Kasumi-1 (cell line): ENCODE measurements at regions not wholly inside any gene's neighbourhood (a gene's known extent, or its start where the extent isn't known, plus 50 kb on each side); places are given as distances from the start of the nearest gene placed in this dataset.
"Not testable (repeated sequence)": the region's sequence is repeated elsewhere in the genome, so short reads cannot be mapped to it uniquely, and the experiment has no call there.

ENCODE experiments used
- DNase-seq, 2 experiments: peaks; one replicate each; lab custom pipeline; 2025; lab: John Stamatoyannopoulos, UW

DNA sequence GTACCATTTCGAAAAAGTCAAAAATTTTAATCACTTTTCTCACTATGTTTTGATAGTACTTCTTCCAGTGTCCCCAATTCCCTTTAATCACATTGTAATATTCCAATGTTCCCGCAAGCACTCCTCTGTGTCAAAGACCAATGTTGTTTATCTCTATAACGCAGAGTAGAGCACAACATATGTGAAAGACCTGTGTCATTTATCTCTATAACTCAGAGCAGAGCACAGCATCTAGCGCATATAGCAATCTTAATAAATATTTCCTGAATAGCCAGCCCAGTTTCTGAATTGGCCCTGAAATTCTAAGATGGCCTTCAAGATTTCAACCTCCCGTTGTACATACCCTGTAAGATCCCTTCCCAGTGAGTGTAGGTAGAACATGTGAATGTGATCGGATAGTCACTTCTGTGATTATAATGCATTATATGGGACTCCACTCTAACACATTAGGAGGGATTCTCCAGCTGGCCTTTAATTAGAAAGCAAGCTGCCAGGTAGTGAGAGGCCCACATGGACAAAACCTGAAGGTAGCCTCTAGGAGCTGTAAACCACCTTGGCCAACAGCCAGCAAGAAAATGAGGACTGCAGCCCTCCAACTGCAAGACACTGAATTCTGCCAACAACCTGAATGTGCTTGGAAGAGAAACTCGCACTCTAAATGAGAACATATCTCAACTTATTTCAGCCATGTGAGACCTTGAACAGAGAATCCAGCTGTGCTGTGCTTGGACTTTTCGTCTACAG, 238.8 kb upstream of the SYT10 start:
- DNase-seq, result no peak

DNA sequence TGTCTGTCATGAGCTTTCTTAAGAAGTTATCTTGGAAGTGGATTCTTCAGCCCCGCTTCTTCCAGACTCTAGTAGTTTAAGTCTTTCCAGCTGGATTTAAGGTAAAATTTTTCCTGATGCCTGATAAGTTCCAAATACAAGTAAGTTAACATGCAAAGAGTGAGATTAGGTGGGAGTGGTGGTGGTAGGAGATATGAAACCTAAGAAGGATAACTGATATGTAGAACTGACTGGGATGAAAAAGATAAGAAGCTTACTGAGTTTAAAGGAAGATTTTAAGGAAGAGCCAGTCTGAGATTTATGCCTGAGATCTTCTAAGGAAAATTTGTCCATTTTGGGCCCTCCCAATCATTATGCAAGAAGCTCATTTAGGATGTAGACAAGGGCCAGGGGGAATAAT, 250.9 kb upstream of the SYT10 start:
- DNase-seq, result no peak

DNA sequence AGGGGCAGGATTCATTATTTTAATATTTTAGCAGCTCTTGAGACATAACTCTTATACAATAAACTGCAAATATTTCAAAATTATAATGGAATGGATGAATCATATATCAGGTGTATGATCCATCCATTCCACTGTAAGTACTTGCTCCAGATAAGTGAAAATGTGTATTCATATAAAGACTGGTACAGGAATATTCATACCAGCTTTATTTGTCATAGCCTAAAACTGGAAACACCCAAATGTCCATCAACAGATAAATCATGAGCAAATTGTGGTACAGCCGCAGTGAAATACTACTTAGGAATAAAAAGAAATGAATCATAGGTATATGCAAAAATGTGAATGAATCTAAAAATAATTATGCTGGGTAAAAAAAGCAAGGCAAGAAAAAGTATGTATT, 263.6 kb upstream of the SYT10 start:
- DNase-seq, result no peak

DNA sequence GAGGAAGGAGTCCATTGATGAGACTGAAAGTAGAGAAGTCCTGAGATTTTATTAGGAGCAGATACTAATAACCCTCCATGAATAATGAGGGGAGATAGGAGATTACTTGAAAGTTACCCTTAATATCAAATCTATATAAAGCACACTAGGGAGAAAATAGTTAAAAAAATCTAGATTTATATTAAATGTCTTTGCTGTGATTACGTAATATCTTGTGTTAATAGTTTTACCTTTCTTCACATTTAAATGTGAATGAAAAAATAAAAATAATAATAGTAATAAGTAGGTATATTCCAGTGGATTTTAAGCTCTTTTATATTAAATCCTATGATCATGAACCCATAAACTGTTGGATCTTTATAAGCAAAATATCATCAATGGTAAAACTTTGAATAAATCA, 267.3 kb upstream of the SYT10 start:
- no peak for DNase-seq

DNA sequence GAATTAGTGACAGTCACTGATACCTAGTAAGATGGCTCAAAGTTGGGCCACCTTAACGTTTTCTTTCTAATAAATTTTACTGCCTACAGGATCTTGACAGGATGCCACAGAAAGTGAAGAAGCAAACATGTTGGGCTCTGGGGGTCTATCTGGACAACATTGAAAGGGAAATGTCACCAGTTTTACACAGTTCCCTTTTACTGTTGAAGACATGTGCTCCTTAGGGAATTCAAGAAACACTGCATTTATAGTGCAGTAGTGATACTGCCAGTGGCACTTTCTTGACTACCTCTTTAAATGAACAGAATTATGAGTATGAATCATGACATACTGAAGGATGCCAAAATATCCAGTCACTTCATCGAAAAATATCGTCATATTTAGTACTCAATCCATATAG, 269.3 kb upstream of the SYT10 start:
- no peak for DNase-seq

DNA sequence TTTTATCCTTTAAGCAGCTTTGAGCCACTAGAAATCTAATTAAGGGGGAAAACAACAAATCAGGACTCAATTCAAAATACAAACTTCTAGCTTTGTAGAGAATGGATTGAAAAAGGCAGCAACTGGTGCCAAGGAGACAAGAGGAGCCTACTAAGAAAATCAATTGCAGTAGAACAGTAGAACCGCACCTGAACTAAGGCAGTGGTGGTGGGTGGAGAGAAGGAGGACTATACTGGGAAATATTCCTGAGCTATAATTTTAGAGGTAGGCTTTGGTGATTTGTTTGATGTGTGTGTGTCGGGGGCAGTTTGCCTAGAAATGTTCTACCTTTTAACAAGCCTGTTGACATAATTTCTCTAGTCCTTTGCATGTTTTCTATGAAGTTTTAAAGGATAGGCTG, 270.9 kb upstream of the SYT10 start:
- no peak for DNase-seq

DNA sequence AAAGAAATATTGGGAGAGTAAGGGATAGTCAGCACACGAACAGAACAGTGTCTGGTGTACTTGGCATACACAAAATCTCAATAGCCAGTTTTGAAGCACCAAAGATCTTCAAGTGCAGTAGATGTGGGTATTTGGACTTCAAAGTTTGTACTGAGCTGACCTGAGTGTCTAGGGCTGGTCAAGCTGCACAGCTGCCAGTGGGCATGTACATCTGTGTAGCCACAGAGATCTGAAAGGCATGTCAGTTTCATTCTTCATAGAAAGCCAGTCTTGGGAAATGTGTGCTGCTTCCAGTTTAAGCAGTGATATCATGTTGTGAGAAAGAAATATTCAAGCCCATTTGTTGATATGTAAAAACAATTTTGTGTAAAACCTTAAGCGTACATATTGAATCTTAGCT, 279.0 kb upstream of the SYT10 start:
- DNase-seq, result no peak

DNA sequence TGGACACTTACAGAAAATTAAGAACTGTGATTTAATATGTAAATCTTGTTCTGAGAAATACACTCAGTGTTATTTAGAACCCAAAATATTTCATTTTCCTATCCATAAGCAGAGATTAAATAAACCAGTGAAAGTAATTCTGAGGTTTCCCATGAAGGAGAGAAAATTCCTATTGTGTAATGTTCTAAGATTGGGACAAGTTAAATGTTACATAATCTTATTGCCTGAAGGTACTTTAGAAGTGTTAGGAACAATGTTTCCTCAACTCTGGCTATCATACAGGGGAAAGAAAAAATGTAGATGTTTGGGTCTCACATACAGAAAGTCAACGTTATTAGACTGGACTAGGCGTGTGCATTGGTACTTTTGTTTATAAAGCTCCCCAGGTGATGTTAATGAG, 281.9 kb upstream of the SYT10 start:
- no peak for DNase-seq

DNA sequence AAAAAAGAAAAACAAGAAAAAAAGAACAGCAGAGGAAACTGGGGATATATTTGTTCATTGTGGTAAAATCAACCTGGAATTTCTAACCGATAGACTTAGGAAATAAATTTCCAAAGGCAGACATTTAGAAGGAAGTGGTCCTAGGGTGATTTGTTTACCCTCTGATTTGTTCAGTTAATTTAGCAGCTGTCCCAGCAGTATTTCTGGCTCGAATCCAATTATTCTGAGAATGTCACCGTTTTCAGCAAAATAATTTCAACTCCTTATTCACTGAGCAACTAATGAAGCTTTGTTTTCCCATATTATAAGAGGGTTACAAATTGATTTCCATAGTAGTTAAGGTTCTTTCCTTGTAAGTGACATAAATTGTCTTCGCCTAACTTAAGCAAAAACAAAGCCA, 285.2 kb upstream of the SYT10 start:
- DNase-seq, result no peak

DNA sequence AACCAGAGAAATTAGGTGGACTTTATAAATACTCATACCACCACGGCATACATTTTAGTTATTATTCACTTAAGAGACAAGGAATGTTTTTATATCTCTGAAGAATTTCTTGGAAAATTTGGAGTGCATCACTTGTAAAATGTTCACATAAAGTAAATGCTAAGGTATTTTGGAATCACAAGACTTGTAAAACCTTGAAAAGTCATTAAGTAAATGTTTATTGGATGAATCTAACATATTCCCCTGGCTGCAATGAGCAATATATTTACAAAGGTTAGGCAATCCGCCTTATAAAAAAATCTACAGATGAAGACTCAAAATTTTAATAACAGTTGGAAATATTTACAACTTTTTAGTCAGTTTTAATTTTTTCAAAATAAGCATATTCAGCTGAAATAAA, 287.4 kb upstream of the ALG10 start:
- no peak for DNase-seq

DNA sequence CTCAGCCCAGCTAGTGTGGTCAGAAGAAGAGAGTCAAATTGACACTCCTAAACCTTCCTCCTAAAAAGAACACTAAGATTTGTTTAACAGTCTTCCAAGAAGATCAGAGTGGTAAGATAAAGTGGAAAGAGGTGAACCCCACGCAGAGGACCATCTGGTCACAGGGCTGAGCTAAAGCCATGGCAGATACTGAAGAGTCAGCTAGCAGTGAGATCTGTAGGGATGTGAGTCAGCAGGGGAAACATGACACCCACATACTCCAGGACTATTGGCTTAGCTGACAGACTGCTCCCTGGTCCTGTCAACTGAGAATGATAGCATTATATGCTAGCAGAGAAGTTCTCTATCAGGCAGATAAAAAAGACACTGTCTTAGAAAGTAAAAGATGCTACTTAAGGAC, 269.4 kb upstream of the ALG10 start:
- DNase-seq, result no peak

DNA sequence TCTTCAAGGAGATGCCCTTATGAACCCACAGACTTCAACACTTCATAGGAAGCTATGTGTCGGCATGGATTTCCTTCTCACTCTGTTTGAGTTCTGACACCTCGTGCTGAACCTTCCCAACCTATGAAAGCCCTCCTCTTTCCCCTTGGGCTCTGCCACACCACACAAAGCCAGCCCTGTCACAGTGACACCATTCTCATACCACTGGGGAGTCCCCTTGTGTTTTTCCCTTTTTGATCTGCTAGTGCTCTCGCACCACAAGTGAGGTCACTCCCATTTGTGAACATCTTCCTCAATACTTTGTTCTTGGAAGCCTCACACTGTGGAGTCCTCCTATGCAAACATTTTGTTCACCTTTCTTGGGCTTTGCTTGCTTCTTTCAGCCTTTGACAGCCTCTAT, 264.6 kb upstream of the ALG10 start:
- no peak for DNase-seq

DNA sequence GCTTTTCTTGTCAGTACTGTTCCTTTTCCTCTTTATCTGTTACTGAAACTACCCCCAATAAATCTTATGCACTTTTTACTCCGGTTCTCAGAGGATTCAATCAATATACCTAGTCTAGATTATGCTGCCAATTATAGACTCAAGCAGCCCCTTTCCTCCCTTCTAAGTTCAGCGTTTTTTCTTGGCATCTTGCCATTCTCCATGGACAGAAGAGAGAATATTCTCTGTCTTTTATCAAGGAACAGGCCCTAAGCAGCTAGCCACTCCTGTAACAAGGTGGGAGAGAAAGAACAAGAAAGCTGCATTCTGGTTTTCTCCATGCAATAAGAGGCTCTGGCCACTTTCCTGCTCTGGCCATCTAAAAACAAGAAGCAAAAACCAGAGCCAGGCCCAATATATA, 263.0 kb upstream of the ALG10 start:
- DNase-seq, result no peak

DNA sequence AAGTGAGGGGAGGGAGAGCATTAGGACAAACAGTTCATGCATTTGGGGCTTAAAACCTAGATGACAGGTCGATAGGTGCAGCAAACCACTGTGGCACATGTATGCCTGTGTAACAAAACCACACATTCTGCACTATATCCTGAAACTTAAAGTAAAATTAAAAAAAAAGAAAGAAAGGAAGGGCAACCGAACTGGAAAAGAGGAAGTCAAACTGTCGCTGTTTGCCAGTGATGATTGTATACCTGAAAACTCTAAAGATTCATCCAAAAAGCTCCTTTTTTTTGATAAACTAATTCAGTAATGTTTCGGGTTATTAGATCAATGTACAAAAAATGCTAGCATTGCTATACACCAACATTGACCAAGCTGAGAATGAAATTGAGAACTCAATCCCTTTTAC, 259.0 kb upstream of the ALG10 start:
- DNase-seq, result peak; percentile 4 to 11

DNA sequence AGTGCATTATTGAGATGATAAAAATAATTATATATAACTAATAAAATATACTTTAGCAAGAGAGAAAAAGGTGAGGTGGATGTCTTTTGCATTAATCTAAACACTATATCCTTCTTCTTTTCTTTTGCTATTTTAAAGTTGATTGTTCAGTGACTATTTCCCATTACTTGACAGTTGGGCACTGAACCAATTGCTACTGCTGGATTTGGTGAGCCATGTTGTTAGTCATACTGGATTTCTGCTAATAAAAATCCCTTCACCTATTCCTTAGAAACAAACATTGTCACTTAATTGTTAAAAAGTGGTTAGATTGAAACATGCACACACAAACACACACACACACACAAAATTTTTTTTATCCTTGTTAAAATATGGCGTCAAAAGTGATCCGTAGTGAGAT, 251.6 kb upstream of the ALG10 start:
- DNase-seq, result no peak

DNA sequence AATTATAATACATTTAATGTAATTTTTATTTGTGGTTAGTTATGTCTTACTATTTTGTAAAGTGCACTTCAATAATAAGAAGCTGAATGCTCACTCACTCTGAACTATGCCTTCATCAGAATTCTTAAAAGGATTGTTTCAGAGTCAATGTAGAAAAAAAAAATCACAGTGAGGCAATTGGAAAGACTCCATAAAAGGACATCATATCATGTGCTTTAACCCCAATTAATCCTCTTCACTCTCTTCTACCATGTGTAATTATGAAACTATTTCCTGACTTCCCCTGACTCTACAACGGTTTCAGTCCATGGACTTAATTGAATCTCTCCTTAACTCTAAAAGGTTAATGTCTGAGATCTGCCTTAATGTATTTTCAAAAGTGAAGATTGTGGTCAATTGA, 250.4 kb upstream of the ALG10 start:
- DNase-seq, result no peak

DNA sequence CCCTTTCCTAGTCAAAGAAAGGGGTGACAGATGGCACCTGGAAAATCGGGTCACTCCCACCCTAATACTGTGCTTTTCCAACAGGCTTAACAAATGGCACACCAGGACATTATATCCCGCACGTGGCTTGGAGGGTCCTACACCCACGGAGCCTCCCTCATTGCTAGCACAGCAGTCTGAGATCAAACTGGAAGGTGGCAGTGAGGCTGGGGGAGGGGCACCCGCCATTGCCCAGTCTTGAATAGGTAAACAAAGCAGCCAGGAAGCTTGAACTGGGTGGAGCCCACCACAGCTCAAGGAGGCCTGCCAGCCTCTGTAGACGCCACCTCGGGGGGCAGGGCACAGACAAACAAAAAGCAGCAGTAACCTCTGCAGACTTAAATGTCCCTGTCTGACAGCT, 249.2 kb upstream of the ALG10 start:
- DNase-seq, result not testable (repeated sequence)

DNA sequence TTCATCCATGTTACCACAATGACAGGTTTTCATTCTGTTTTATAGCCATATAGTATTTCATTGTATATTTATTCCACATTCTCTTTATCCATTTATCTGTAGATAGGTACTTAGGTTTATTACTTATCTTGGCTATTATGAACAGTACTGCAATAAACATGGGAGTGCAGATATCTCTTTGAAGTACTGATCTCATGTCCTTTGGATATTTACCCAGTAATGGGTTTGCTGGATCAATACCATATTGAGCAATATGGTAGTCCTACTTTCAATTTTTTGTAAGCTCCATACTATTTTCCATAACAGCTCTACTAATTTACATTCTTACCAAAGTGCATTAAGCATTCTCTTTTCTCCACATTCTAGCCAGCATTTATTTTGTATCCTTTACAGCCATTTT, 235.8 kb upstream of the ALG10 start:
- DNase-seq, result no peak

DNA sequence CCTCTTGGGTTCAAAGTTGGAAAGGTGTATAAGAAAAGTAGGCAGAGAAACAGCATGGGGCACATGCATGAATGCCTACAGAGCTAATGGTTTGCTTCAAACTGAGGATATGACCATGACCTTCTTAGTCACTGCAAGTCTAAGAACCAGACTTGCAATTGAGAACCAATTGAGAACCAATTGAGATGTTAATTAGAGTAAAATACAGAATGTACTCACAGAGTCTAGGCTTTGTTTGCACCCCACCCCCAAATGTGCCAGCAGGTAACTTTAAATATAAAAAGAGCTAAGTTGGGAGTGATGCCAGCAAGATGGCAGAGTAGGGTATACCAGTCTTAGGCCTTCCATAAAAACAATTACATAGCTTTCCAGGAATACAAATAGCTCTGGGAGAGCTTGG, 227.3 kb upstream of the ALG10 start:
- DNase-seq, result no peak

DNA sequence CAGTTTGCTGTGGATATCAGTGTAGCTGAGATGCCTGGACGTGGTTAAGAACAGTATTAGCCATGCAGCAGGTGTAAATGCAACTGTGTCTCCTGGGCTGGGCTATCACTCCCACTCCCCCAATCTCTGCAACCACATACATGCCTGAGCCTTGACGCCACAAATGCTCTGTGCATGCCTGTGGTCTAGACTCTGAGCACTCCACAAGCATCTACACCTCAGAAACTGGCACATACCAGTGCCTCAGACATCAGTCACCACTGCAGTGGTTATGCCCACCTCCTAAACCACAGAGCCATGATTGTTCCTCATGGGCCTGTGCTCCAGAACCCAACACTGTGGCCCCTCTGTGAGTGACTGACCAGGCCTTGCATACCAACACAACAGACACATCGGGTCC, 226.8 kb upstream of the ALG10 start:
- DNase-seq, result no peak

DNA sequence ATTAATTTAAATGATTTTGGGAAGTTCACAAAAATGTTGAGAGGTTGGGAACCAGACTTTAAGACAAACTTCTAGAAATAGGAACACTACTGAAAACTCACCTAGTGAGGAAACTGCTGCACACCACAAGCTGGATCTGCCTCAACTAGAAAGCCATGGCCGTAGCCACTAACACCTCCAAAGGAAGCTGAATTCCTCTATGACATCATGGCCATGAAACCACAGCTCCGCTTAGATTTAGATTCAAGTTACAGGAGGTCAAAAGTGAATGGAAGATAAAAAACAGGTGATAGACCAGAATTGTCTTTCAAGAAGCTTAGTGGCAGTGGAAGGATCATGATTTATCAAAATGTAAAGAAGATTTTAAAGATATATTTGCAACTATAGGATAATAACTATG, 208.8 kb upstream of the ALG10 start:
- no peak for DNase-seq

DNA sequence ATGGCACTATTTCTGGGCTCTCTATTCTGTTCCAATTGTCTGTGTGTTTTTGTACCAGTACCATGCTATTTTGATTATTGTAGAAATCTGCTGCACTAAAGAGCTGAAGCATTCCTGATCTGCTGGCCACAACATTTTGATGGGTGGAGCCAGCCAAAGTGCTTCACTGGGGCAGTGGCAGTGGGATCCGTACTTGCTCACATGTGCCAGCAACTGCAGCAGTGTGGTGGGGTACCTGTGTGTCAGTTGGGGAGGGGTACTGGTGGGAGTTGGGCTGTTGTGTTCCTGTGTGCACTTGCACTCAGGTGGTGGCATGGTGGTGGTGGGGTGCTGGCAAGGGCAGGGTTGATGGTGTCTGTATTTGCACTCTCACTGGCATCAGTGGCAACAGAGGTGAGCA, 204.6 kb upstream of the ALG10 start:
- no peak for DNase-seq

DNA sequence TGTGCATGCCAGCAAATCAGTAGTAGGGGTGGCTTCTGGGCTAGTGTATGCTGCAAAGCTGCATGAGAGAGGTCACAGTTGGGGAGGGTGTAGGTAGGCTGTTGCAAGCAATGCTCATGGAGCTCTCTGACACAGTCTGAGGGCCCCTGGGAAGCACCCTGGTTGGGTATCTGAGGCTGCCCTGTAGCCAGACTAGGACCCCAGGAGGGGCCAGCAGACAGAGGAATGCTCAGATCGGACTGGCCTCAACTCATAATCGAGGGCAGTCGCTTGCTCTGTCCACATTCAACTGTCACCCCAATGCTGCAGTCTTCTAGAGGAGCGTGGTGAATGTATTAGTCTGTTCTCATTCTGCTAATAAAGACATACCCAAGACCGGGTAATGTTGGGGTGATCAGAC, 204.0 kb upstream of the ALG10 start:
- DNase-seq, result no peak

DNA sequence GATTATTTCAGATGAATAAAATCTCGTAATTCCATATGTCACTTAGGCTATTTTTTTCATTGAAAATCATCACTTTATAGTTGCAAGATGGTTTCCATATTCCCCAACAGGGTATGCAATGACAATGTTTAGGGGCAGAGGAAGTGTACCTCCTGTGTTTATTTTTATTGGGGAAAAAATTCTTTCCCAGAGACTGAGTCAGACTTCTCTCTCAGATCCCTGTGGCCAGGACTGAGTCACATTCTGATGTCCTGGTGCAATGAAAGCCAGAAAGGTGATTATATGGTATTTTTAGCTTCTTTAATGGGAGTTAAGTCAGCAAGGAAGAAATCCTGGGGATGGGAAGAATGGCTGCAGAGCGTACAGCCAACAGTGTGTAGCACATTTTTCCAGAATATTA, 196.9 kb upstream of the ALG10 start:
- DNase-seq, result no peak
